Thyroid gland (tissue), 4 donors: ENCODE measurements at regions not wholly inside any gene's neighbourhood (a gene's known extent, or its start where the extent isn't known, plus 50 kb on each side); places are given as distances from the start of the nearest gene placed in this dataset.

Source experiments
- CTCF ChIP-seq, 6 experiments: fragments of 200-600 bp in 3 of 6; fragments of 450-650 bp in 3 of 6; sonication (generic) in 3 of 6; IDR thresholded peaks; one replicate each; pipeline ENCODE4 v1.5.1; 2016 to 2019; ENCODE audit warnings: antibody characterized with exemption in 6 of 6, mild to moderate bottlenecking in 2 of 6, inconsistent platforms in 1 of 6, moderate library complexity in 1 of 6
- POLR2A ChIP-seq, 2 donors: fragments of 450-650 bp; IDR thresholded peaks; one replicate each; pipeline ENCODE4 v1.6.1; 2017; ENCODE audit warnings: antibody characterized with exemption in 2 of 2, mild to moderate bottlenecking in 2 of 2, moderate library complexity in 1 of 2

- no peak for TF ChIP-seq POLR2A (IDR thresholded peaks at IDR 0.05)
- no peak for TF ChIP-seq CTCF (IDR thresholded peaks at IDR 0.05)
Measured at GRCh38 chr12:61308220-61308619, 952.0 kb upstream of the USP15 start.
